PC-3 (cell line): ENCODE measurements at regions not wholly inside any gene's neighbourhood (a gene's known extent, or its start where the extent isn't known, plus 50 kb on each side); places are given as distances from the start of the nearest gene placed in this dataset.

Source experiments
- CTCF ChIP-seq: fragments of 300-600 bp; sonication (generic); conservative IDR thresholded peaks from 2 replicates; pipeline ENCODE4 v1.5.1; 2017; ENCODE audit warnings: antibody characterized with exemption, low read depth, mild to moderate bottlenecking, low read length
- EZH2 ChIP-seq: fragments of 300-600 bp; sonication (generic); IDR thresholded peaks from one replicate; pipeline ENCODE4 v1.6.1; 2017; ENCODE audit warnings: antibody characterized with exemption, mild to moderate bottlenecking, low read length; ENCODE audit not compliant: unreplicated experiment

- TF ChIP-seq CTCF (peak; percentile 71), EZH2 (no peak)
These were observed 174.2 kb downstream of the PTN start for GRCh38 chr7:137169282-137169698.
